GM12864 (cell line): ENCODE measurements at regions not wholly inside any gene's neighbourhood (a gene's known extent, or its start where the extent isn't known, plus 50 kb on each side); places are given as distances from the start of the nearest gene placed in this dataset.

Experiments used
- DNase-seq: peaks from one replicate; pipeline ENCODE4 v3.0.0-alpha.2; 2011; ENCODE audit warnings: low read depth
- H3K4me3 ChIP-seq: 2 replicates; pipeline ENCODE4 v1.5.1; 2011; ENCODE audit warnings: mild to moderate bottlenecking, low read depth, low read length, control low read depth
- CTCF ChIP-seq: IDR thresholded peaks from 2 replicates; pipeline ENCODE4 v1.5.1; 2011; ENCODE audit warnings: low read depth, mild to moderate bottlenecking, moderate library complexity, low read length, control low read depth, inconsistent platforms; ENCODE audit errors: missing control alignments

GRCh38 chr11:43545610-43546009 is 134.9 kb upstream of the HSD17B12 start:
- H3K4me3 ChIP-seq = no peak overlapping the region
- TF ChIP-seq CTCF = no peak
- DNase-seq = no peak

- TF ChIP-seq CTCF = no peak
- DNase-seq = no peak
- H3K4me3 ChIP-seq = no peak overlapping the region
Measured at GRCh38 chr11:43546561-43547429, 133.7 kb upstream of the HSD17B12 start.

GRCh38 chr11:43547430-43547831 is 133.1 kb upstream of the HSD17B12 start:
- H3K4me3 ChIP-seq = no peak overlapping the region
- TF ChIP-seq CTCF = no peak
- no peak for DNase-seq

- TF ChIP-seq CTCF = no peak
- H3K4me3 ChIP-seq = no peak overlapping the region
- no peak for DNase-seq
Measured at GRCh38 chr11:43547889-43548381, 132.6 kb upstream of the HSD17B12 start.

GRCh38 chr11:43548916-43549315 is 131.6 kb upstream of the HSD17B12 start:
- no peak for DNase-seq
- H3K4me3 ChIP-seq = no peak overlapping the region
- no peak for TF ChIP-seq CTCF

GRCh38 chr11:43549624-43550023 is 130.9 kb upstream of the HSD17B12 start:
- no peak for DNase-seq
- TF ChIP-seq CTCF = no peak
- H3K4me3 ChIP-seq = no peak overlapping the region

GRCh38 chr11:43550714-43551113 is 129.8 kb upstream of the HSD17B12 start:
- no peak for TF ChIP-seq CTCF
- DNase-seq = no peak
- H3K4me3 ChIP-seq = no peak overlapping the region
